ENCODE measurements at regions not wholly inside any gene's neighbourhood (a gene's known extent, or its start where the extent isn't known, plus 50 kb on each side); places are given as distances from the start of the nearest gene placed in this dataset.

DNA sequence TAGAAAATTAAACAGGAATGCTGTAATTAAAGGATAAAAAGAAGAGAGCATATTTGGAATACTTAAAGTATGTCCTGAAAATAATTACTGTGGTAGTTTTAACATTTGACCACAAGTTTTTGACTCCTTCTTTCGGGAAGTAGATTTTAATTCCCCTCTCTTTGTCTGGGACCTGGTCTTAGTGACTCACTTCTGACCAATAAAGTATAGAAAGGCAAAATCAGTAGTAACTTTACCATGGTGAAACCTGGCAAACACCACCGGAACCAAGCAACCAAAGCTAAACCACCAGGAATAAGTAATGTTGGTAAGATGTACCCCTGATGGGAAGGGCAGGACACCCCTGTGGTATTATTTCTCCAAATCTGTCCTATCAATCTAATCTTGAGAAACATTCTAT is 314.8 kb downstream of the PDHA2 start:
- DNase-seq (ENCODE audit: low read depth): no peak
- H3K4me3 ChIP-seq (ENCODE audit: low read depth, low read length): no peak overlapping the region

DNA sequence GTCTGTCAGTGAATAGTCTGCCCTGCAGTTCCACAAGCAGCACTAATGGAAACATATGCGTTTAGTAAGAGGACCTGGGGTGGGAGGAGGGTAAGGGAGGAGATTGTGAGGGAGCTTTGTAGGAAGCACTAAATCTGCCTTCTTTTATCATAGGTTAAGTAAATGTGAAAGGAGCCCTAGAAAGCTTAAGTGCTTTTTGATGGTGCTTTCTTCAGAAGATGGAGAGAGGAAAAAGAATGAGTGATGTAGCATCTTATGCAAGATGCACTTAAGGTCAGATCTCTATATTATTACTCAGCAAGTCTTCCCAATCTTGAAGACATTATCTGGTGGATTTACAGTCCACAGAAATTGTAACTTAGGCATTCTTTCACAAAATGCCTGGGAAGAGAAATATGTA is 322.7 kb downstream of the PDHA2 start:
- H3K4me3 ChIP-seq (ENCODE audit: low read depth, low read length): no peak overlapping the region
- DNase-seq (ENCODE audit: low read depth): no peak

DNA sequence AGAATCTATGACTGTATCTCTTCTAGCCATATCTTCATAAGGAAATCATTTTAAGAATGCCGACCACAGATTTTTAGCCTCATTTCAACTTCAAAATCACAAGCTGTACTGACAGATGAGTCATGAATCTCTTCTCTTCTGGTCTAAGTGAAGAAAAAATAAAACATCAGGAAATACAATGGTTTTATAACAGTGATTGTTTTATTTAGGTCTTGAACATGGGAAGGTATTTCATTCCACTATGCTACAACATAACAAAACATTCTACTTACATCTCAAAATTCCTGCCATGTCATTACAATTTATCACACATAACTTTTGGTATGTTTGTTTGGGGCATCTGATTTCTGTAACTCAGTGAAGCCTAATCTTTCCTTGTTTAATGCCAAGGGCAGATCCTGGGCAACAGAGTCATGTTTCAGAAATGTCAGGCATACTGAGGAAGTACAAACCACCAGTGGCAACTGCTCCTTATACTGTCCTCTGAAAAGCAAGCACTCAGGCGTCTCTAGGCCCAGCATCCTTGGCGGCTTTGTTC is 325.0 kb downstream of the PDHA2 start:
- no peak overlapping the region for H3K4me3 ChIP-seq (ENCODE audit: low read depth, low read length)
- peak; percentile 42 for DNase-seq (ENCODE audit: low read depth)

DNA sequence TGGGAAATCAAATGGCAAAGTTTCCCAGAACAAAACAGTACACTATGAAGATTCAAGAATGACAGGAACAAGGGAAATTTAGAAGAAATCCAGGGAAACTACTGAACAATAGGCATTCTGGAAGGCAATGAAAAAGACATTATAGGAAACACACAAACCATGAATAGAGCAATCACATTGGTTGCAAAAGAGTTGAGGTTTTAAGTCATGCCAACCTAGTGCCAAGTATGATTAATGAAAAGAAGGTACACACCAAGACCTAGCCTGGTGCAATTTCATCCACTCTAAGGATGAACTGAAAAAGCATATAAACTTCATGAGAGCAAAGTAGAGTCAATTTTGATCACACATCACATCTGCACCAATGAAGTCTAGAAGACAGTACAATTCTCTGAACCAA is 326.9 kb downstream of the PDHA2 start:
- no peak overlapping the region for H3K4me3 ChIP-seq (ENCODE audit: low read depth, low read length)
- DNase-seq (ENCODE audit: low read depth): no peak

- no peak for DNase-seq (ENCODE audit: low read depth)
- no peak overlapping the region for H3K4me3 ChIP-seq (ENCODE audit: low read depth, low read length)
These were observed 330.3 kb downstream of the PDHA2 start for GRCh38 chr4:96170198-96170597.

GRCh38 chr4:96173756-96174155 is 333.9 kb downstream of the PDHA2 start:
- no peak for DNase-seq (ENCODE audit: low read depth)
- H3K4me3 ChIP-seq (ENCODE audit: low read depth, low read length): no peak overlapping the region

- no peak for DNase-seq (ENCODE audit: low read depth)
These were observed 336.0 kb downstream of the PDHA2 start for GRCh38 chr4:96175871-96176270.

DNA sequence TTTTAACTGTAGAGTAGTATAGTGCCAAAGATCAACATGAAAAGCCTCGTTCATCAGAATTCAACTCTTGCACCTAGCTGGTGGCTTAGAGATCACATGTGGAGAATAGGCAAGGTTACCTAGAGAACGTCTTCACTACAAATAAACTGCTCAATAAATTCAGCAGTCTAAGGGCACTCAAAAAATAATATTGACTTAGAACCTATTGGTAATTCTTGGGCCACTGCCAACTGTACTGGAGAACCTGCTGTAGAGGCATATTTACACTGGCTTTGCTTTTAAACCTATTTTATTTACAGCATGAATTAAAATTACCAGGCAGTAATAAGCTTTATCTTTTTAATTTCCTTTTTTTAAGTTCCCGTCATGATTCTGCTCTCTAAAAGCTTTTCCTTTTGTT is 343.7 kb downstream of the PDHA2 start:
- H3K4me3 ChIP-seq (ENCODE audit: low read depth, low read length): no peak overlapping the region
- no peak for DNase-seq (ENCODE audit: low read depth)

More at GRCh38 chr4:96175871-96176270, 336.0 kb downstream of the PDHA2 start:
- no peak overlapping the region for H3K4me3 ChIP-seq (ENCODE audit: low read depth, low read length)

GRCh38 chr4:96186593-96186992 is 346.7 kb downstream of the PDHA2 start:
- DNase-seq (ENCODE audit: low read depth): no peak
- H3K4me3 ChIP-seq (ENCODE audit: low read depth, low read length): no peak overlapping the region

DNA sequence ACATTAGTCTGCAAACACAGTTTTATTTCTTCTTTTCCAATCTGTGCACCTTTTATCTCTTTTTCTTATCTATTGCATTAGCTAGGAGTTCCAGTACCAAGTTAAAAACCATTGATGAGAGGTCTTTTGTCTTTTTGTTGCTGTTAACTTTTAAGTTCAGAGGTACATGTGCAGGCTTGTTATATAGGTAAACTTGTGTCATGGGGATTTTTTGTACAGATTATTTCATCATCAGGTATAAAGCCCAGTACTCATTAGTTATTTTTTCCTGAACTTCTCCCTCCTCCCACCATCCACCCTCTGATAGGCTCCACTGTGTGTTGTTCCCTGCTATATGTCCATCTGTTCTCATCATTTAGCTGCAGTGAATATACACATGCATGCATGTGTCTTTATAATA is 349.9 kb downstream of the PDHA2 start:
- DNase-seq (ENCODE audit: low read depth): no peak
- no peak overlapping the region for H3K4me3 ChIP-seq (ENCODE audit: low read depth, low read length)

DNA sequence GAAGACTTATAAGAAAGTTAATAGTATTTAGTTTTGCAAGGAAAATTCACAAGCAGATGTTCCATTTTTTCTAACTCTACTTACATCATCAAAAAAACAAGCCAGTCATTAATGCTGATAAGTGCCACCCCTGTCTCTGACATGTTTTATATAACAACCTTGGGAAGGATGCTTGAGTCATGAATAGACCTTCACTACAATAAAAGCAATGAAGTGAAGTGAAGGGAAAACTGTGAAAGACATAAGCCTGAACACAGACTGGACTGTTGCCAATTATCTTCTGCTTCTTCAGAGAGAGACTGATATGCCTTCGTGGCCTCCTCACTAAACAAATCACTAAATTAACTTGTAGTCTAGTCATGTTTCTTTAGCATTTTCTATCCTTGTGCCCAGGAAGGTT is 353.2 kb downstream of the PDHA2 start:
- no peak for DNase-seq (ENCODE audit: low read depth)
- no peak overlapping the region for H3K4me3 ChIP-seq (ENCODE audit: low read depth, low read length)

DNA sequence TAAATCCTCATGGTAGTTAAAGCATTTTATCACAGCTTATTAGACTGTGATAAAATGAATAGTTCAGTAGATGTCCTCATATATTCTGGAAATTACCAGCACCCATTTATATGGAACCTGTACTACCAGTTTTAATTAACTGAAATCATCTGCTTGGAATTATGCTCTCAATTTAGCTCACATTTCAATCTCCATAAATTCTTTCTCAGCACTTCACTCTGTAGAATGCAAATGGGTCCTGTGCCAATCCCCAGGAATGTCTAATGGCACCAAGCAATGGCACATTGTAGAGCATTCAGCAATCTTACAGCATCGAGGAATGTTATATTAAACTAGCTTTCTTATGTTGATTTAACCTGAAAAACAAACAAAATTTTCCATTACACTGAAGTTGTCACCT is 355.1 kb downstream of the PDHA2 start:
- DNase-seq (ENCODE audit: low read depth): no peak
- H3K4me3 ChIP-seq (ENCODE audit: low read depth, low read length): no peak overlapping the region

GRCh38 chr4:96205143-96205936 is 365.4 kb downstream of the PDHA2 start:
- H3K4me3 ChIP-seq (ENCODE audit: low read depth, low read length): no peak overlapping the region
- no peak for DNase-seq (ENCODE audit: low read depth)

DNA sequence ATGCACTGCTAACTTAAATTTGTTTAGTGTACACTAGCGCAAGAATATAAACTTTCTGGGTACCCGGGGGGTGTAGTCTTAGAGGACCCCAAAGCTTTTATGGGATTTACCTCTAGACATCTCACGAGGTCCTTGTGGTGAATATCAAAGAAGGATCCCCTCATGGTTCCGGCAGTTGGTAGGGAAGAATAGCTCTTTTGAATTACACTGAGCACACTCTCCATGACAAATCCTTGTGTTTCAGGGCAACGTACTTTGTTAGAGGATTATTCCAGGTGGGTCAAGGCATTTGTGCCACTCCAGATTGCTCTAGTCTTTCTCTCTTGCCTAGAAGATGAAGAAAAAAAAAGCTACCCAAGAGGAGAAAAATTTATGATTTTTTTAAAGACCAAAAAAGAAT is 387.6 kb downstream of the PDHA2 start:
- DNase-seq (ENCODE audit: low read depth): no peak

DNA sequence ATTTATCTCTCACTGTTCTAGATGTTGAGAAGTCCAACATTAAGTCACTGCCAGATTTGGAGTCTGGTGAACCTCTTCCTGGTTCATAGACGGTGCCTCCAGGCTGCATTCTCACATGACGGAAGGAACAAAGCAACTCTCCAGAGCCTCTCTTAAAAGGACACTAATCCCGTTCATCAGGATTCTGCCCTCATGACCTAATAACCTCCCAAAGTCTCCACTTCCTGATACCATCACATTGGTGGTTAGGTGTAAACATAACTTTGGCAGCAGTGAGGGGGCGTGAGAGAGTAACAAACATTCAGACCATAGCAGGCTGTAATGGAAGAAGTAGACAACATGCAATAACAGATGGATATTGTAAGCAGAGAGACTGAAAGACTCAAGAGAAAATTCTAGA is 388.6 kb downstream of the PDHA2 start:
- no peak overlapping the region for H3K4me3 ChIP-seq (ENCODE audit: low read depth, low read length)
- DNase-seq (ENCODE audit: low read depth): no peak

More for the DNA sequence above, 387.6 kb downstream of the PDHA2 start:
- H3K4me3 ChIP-seq (ENCODE audit: low read depth, low read length): no peak overlapping the region

DNA sequence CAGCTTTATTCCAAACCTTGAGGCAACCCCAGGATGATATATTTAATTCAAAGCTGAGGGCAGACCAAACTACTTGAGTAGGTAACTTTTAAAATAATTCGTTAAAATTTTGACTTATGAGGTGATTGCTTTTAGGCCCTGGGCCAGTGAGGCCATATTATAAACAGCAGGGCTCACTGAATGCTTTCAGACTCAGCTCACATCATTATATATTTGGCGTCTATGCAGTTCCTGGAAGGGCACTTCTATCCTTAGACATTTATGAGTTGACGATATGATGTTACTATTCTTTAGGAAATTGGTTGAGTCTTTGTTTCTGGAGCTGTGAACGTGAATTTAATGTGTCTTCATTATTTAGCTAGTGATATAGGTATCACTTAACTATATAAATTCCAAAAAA is 400.1 kb downstream of the PDHA2 start:
- H3K4me3 ChIP-seq (ENCODE audit: low read depth, low read length): no peak overlapping the region
- DNase-seq (ENCODE audit: low read depth): no peak

DNA sequence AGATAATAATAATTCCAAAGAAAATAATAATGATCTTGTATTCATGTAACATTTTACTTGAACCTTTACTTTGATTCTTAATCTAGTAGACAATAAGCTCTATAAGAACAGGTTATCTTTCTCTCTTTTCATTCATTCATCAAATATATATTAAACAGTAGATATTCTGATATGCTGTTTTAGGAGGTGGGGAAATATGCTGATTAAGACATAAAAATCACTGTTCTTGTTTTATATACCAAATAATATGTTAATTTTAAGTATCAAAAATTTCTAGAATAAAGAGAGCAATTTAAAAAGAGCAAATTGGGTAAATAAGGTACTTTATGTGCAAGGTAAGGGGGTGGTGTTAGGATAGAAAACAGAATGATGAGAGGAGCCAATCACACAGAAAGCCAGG is 401.9 kb downstream of the PDHA2 start:
- H3K4me3 ChIP-seq (ENCODE audit: low read depth, low read length): no peak overlapping the region
- no peak for DNase-seq (ENCODE audit: low read depth)

DNA sequence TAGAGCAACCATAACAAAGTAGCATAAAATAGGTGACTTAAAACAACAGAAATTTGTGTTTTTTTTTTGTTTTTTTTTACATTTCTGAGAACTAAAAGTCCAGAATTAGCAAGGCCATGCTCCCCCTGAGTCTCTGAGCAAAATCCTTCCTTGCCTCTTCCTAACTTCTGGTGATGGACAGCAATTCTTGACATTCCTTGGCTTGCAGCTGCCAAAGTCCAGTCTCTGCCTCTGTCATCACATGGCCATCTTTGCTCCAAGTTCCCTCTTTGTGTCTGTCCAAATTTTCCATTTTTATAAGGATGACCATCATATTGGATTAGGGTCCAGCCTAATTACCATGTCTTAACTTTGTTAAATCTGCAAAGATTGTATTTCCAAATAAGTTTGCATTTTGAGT is 407.2 kb downstream of the PDHA2 start:
- DNase-seq (ENCODE audit: low read depth): no peak
- H3K4me3 ChIP-seq (ENCODE audit: low read depth, low read length): no peak overlapping the region

GRCh38 chr4:96248225-96248624 is 408.3 kb downstream of the PDHA2 start:
- no peak overlapping the region for H3K4me3 ChIP-seq (ENCODE audit: low read depth, low read length)
- no peak for DNase-seq (ENCODE audit: low read depth)

DNA sequence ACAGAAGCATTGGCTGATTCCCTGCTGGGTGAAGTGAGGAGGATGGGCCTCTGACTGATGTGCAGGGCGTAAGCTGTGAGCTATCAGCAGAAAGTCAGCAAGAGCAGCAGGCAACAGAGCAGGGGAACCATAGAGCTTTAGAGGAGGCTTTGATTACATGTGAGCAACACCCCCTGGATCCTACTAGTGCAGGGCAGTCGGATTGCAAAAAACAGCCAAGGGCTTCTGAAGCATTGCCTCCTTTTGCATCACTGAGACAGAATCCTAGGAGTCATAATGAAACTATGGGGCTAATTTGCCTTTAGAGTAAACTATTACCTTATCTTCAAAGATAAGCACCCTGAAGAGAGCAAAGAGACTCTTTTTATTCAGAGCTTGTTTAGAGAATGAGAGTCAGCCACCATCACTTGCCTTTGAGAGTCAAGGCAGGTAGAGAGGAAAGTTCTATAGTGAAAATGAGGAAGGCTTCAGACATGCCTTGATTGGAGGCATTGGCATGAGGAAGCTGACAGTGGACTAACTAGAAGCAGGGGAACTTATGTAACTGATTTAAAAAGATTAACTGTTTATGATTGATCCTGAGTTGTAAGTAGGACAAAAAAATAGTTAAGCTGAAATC is 420.3 kb downstream of the PDHA2 start:
- no peak for DNase-seq (ENCODE audit: low read depth)

GRCh38 chr4:96262057-96262456 is 422.2 kb downstream of the PDHA2 start:
- no peak overlapping the region for H3K4me3 ChIP-seq (ENCODE audit: low read depth, low read length)
- DNase-seq (ENCODE audit: low read depth): no peak

More for the DNA sequence above, 420.3 kb downstream of the PDHA2 start:
- H3K4me3 ChIP-seq (ENCODE audit: low read depth, low read length): no peak overlapping the region

Measured in skeletal muscle cell (primary cell).